H1 (cell line): ENCODE measurements at regions not wholly inside any gene's neighbourhood (a gene's known extent, or its start where the extent isn't known, plus 50 kb on each side); places are given as distances from the start of the nearest gene placed in this dataset.

Experiments used
- SRF ChIP-seq: IDR thresholded peaks from 2 replicates; pipeline ENCODE4 v1.6.1; 2011; ENCODE audit warnings: mild to moderate bottlenecking, low read depth, low read length, moderate library complexity
- YY1 ChIP-seq: IDR thresholded peaks from 2 replicates; pipeline ENCODE4 v1.6.1; 2011; ENCODE audit warnings: low read depth, mild to moderate bottlenecking, low read length
- TF ChIP-seq, protein P1 (sequence below), 3 experiments: IDR thresholded peaks; 1 replicate in 2 of 3; 2 replicates in 1 of 3; pipeline versions ENCODE4 v1.5.1 to v1.6.1; 2011; ENCODE audit warnings: low read length in 3 of 3, mild to moderate bottlenecking in 3 of 3, inconsistent platforms in 2 of 3, low read depth in 1 of 3, moderate library complexity in 1 of 3; ENCODE audit not compliant: insufficient read depth in 1 of 3; ENCODE audit errors: control extremely low read depth in 1 of 3

GRCh38 chr5:120152472-120152871 is 311.6 kb upstream of the PRR16 start (continued):
- TF ChIP-seq, protein P1, sequence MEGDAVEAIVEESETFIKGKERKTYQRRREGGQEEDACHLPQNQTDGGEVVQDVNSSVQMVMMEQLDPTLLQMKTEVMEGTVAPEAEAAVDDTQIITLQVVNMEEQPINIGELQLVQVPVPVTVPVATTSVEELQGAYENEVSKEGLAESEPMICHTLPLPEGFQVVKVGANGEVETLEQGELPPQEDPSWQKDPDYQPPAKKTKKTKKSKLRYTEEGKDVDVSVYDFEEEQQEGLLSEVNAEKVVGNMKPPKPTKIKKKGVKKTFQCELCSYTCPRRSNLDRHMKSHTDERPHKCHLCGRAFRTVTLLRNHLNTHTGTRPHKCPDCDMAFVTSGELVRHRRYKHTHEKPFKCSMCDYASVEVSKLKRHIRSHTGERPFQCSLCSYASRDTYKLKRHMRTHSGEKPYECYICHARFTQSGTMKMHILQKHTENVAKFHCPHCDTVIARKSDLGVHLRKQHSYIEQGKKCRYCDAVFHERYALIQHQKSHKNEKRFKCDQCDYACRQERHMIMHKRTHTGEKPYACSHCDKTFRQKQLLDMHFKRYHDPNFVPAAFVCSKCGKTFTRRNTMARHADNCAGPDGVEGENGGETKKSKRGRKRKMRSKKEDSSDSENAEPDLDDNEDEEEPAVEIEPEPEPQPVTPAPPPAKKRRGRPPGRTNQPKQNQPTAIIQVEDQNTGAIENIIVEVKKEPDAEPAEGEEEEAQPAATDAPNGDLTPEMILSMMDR (IDR thresholded peaks at IDR 0.05; ENCODE audit: control extremely low read depth in 1 of 3, insufficient read depth in 1 of 3, low read depth in 1 of 3, low read length in 3 of 3), result no peak
- TF ChIP-seq YY1, result no peak
- TF ChIP-seq SRF, result no peak
